GM23338 (cell line): ENCODE measurements at regions not wholly inside any gene's neighbourhood (a gene's known extent, or its start where the extent isn't known, plus 50 kb on each side); places are given as distances from the start of the nearest gene placed in this dataset.

Experiments
- ATAC-seq: fragments of 200-7000 bp; cut with Tn5 transposase; 3 replicates; pipeline ENCODE4 v1.9.1; 2020
- DNase-seq: peaks from one replicate; pipeline ENCODE4 v3.0.0-alpha.2; 2015; ENCODE audit warnings: low spot score
- H2AFZ ChIP-seq: fragments of 200-600 bp; sonication (generic); 2 replicates; pipeline ENCODE4 v1.8.0; 2016; ENCODE audit warnings: antibody characterized with exemption, mild to moderate bottlenecking, moderate library complexity
- H3F3A ChIP-seq: fragments of 200-600 bp; sonication (generic); replicated peaks from 2 replicates; pipeline ENCODE4 v1.8.0; 2017; ENCODE audit warnings: antibody characterized with exemption, mixed run types, low read depth
- H3K27ac ChIP-seq: fragments of 200-600 bp; sonication (generic); 2 replicates; pipeline ENCODE4 v1.6.1; 2016; ENCODE audit warnings: low read depth
- H3K27me3 ChIP-seq: fragments of 200-600 bp; sonication (generic); 2 replicates; pipeline ENCODE4 v1.8.0; 2016; ENCODE audit warnings: mild to moderate bottlenecking, mixed run types, moderate library complexity; ENCODE audit not compliant: insufficient read depth
- H3K36me3 ChIP-seq: fragments of 200-600 bp; sonication (generic); 2 replicates; pipeline ENCODE4 v1.8.0; 2016; ENCODE audit warnings: mild to moderate bottlenecking; ENCODE audit not compliant: insufficient read depth
- H3K4me1 ChIP-seq: fragments of 200-600 bp; sonication (generic); 2 replicates; pipeline ENCODE4 v1.8.0; 2016; ENCODE audit warnings: mild to moderate bottlenecking, moderate library complexity; ENCODE audit not compliant: insufficient read depth
- H3K4me2 ChIP-seq: fragments of 200-600 bp; sonication (generic); 2 replicates; pipeline ENCODE4 v1.7.1; 2017; ENCODE audit warnings: mixed run types
- H3K4me3 ChIP-seq: fragments of 200-600 bp; sonication (generic); 2 replicates; pipeline ENCODE4 v1.6.1; 2016; ENCODE audit warnings: mixed run types
- H3K79me2 ChIP-seq: fragments of 200-600 bp; sonication (generic); replicated peaks from 2 replicates; pipeline ENCODE4 v1.8.0; 2017; ENCODE audit warnings: mild to moderate bottlenecking; ENCODE audit not compliant: insufficient read depth
- H3K9me2 ChIP-seq: fragments of 200-600 bp; sonication (generic); 2 replicates; pipeline ENCODE4 v1.8.0; 2017; ENCODE audit not compliant: insufficient read depth
- H4K20me1 ChIP-seq: fragments of 200-600 bp; sonication (generic); replicated peaks from 2 replicates; pipeline ENCODE4 v1.8.0; 2017; ENCODE audit warnings: mild to moderate bottlenecking; ENCODE audit not compliant: insufficient read depth
- H3K27ac Mint-ChIP-seq: 2 replicates; pipeline ENCODE4 v1.8.0; 2020; ENCODE audit warnings: inconsistent platforms, mild to moderate bottlenecking, moderate library complexity, mixed read lengths
- H3K27me3 Mint-ChIP-seq: 3 replicates; pipeline ENCODE4 v1.8.0; 2022; ENCODE audit warnings: low read depth, mild to moderate bottlenecking, moderate library complexity, mixed read lengths, inconsistent platforms; ENCODE audit not compliant: insufficient read depth, poor library complexity
- H3K36me3 Mint-ChIP-seq: 3 replicates; pipeline ENCODE4 v1.8.0; 2021; ENCODE audit warnings: low read depth, mild to moderate bottlenecking, inconsistent platforms, moderate library complexity, mixed read lengths
- H3K4me1 Mint-ChIP-seq: 3 replicates; pipeline ENCODE4 v1.8.0; 2020; ENCODE audit warnings: mild to moderate bottlenecking, inconsistent platforms, mixed read lengths
- H3K4me3 Mint-ChIP-seq: 3 replicates; pipeline ENCODE4 v1.8.0; 2021; ENCODE audit warnings: moderate library complexity, mild to moderate bottlenecking, inconsistent platforms, mixed read lengths
- H3K9me3 Mint-ChIP-seq: 3 replicates; pipeline ENCODE4 v1.8.0; 2020; ENCODE audit warnings: moderate library complexity, mild to moderate bottlenecking, inconsistent platforms, mixed read lengths
- CREB1 ChIP-seq: fragments of 250-450 bp; sonication (Bioruptor Pico); IDR thresholded peaks from 2 replicates; pipeline ENCODE4 v1.5.0; 2020; ENCODE audit warnings: low read depth, mild to moderate bottlenecking, moderate library complexity
- ETS1 ChIP-seq: IDR thresholded peaks from 2 replicates; pipeline ENCODE4 v1.6.1; 2016; ENCODE audit warnings: antibody characterized with exemption
- EZH2 ChIP-seq: fragments of 200-600 bp; sonication (generic); IDR thresholded peaks from one replicate; pipeline ENCODE4 v1.8.0; 2017; ENCODE audit warnings: antibody characterized with exemption, mild to moderate bottlenecking, low read depth; ENCODE audit not compliant: unreplicated experiment
- EZH2phosphoT487 ChIP-seq: fragments of 200-600 bp; sonication (generic); IDR thresholded peaks from one replicate; pipeline ENCODE4 v1.8.1; 2018; ENCODE audit warnings: antibody characterized with exemption; ENCODE audit not compliant: unreplicated experiment
- JUNB ChIP-seq: IDR thresholded peaks from one replicate; pipeline ENCODE4 v1.6.1; 2016; ENCODE audit warnings: antibody characterized with exemption; ENCODE audit not compliant: unreplicated experiment
- NANOG ChIP-seq: IDR thresholded peaks from 2 replicates; pipeline ENCODE4 v1.6.1; 2016; ENCODE audit warnings: antibody characterized with exemption, borderline replicate concordance
- POLR2AphosphoS5 ChIP-seq: IDR thresholded peaks from 2 replicates; pipeline ENCODE4 v1.6.1; 2016; ENCODE audit warnings: antibody characterized with exemption, low read depth
- STAT1 ChIP-seq: IDR thresholded peaks from one replicate; pipeline ENCODE4 v1.6.1; 2016; ENCODE audit warnings: antibody characterized with exemption; ENCODE audit not compliant: unreplicated experiment
- ZNF331 ChIP-seq: fragments of 250-450 bp; sonication (Bioruptor Pico); IDR thresholded peaks from 2 replicates; pipeline ENCODE4 v1.5.0; 2020; ENCODE audit warnings: low read depth, mild to moderate bottlenecking, moderate library complexity
- TF ChIP-seq, protein P1 (sequence below): fragments of 250-450 bp; sonication (Bioruptor Pico); IDR thresholded peaks from 2 replicates; pipeline ENCODE4 v1.5.0; 2020; ENCODE audit warnings: mild to moderate bottlenecking, moderate library complexity
- TF ChIP-seq, protein P2 (sequence below): IDR thresholded peaks from one replicate; pipeline ENCODE4 v1.6.1; 2018; ENCODE audit warnings: antibody characterized with exemption; ENCODE audit not compliant: unreplicated experiment
- TF ChIP-seq, protein P3 (sequence below), 2 experiments: fragments of 200-600 bp in 1 of 2; sonication (generic) in 1 of 2; conservative IDR thresholded peaks; 2 replicates each; pipeline versions ENCODE4 v1.5.1 to v1.6.1; 2016 to 2017; ENCODE audit warnings: antibody characterized with exemption in 2 of 2, low read depth in 2 of 2, mild to moderate bottlenecking in 2 of 2, moderate library complexity in 1 of 2

DNA sequence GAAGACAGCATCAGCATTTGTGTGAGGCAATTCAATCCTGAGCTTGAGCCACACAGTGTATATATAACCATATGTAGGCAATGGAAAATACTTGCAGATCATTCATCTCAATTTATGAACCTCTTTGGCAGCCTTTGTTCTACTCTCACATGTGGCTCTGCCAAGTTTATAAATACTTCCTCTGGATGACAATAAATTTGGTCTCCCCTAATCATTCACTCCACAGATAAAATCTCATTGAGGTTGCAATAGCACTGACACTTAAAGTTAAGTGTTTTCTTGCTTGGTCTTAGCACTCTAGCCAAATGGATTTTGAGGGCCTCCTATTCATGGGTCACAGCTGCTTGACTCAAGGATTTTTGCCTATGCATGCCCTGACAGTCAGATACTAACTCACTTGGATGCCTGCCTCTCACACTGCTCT, 136.6 kb upstream of the VANGL1 start:
- DNase-seq (no peak), ATAC-seq (no peak)
- H3K4me3 Mint-ChIP-seq, result no peak overlapping the region

More for the DNA sequence above, 136.6 kb upstream of the VANGL1 start:
- Mint-ChIP-seq H3K9me3 (peaks cover 5% of the 10 kb centered on the region; the same call in 2 of the 3 replicates), H3K4me1 (peaks cover 11% of the 10 kb centered on the region; the same call in 2 of the 3 replicates), H3K27me3 (peaks cover 2% of the 10 kb centered on the region), H3K27ac (no peak overlapping the region), H3K36me3 (no peaks in the 10 kb centered on the region)
- no peak overlapping the region for H3K4me2 ChIP-seq
- H3K4me1 ChIP-seq, result 0 out of 2 replicates have a peak, but pooled peaks cover 3% of the 10 kb centered on the region
- TF ChIP-seq EZH2 (no peak), POLR2AphosphoS5 (no peak), JUNB (no peak), EZH2phosphoT487 (no peak), STAT1 (no peak), ETS1 (no peak), NANOG (no peak), CREB1 (CRISPR knock-in tag) (no peak), ZNF331 (CRISPR knock-in tag) (no peak)
- TF ChIP-seq, protein P1, sequence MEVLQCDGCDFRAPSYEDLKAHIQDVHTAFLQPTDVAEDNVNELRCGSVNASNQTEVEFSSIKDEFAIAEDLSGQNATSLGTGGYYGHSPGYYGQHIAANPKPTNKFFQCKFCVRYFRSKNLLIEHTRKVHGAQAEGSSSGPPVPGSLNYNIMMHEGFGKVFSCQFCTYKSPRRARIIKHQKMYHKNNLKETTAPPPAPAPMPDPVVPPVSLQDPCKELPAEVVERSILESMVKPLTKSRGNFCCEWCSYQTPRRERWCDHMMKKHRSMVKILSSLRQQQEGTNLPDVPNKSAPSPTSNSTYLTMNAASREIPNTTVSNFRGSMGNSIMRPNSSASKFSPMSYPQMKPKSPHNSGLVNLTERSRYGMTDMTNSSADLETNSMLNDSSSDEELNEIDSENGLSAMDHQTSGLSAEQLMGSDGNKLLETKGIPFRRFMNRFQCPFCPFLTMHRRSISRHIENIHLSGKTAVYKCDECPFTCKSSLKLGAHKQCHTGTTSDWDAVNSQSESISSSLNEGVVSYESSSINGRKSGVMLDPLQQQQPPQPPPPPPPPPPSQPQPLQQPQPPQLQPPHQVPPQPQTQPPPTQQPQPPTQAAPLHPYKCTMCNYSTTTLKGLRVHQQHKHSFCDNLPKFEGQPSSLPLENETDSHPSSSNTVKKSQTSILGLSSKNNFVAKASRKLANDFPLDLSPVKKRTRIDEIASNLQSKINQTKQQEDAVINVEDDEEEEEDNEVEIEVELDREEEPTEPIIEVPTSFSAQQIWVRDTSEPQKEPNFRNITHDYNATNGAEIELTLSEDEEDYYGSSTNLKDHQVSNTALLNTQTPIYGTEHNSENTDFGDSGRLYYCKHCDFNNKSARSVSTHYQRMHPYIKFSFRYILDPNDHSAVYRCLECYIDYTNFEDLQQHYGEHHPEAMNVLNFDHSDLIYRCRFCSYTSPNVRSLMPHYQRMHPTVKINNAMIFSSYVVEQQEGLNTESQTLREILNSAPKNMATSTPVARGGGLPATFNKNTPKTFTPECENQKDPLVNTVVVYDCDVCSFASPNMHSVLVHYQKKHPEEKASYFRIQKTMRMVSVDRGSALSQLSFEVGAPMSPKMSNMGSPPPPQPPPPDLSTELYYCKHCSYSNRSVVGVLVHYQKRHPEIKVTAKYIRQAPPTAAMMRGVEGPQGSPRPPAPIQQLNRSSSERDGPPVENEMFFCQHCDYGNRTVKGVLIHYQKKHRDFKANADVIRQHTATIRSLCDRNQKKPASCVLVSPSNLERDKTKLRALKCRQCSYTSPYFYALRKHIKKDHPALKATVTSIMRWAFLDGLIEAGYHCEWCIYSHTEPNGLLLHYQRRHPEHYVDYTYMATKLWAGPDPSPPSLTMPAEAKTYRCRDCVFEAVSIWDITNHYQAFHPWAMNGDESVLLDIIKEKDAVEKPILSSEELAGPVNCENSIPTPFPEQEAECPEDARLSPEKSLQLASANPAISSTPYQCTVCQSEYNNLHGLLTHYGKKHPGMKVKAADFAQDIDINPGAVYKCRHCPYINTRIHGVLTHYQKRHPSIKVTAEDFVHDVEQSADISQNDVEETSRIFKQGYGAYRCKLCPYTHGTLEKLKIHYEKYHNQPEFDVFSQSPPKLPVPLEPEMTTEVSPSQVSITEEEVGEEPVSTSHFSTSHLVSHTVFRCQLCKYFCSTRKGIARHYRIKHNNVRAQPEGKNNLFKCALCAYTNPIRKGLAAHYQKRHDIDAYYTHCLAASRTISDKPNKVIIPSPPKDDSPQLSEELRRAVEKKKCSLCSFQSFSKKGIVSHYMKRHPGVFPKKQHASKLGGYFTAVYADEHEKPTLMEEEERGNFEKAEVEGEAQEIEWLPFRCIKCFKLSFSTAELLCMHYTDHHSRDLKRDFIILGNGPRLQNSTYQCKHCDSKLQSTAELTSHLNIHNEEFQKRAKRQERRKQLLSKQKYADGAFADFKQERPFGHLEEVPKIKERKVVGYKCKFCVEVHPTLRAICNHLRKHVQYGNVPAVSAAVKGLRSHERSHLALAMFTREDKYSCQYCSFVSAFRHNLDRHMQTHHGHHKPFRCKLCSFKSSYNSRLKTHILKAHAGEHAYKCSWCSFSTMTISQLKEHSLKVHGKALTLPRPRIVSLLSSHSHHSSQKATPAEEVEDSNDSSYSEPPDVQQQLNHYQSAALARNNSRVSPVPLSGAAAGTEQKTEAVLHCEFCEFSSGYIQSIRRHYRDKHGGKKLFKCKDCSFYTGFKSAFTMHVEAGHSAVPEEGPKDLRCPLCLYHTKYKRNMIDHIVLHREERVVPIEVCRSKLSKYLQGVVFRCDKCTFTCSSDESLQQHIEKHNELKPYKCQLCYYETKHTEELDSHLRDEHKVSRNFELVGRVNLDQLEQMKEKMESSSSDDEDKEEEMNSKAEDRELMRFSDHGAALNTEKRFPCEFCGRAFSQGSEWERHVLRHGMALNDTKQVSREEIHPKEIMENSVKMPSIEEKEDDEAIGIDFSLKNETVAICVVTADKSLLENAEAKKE, result no peak
- TF ChIP-seq, protein P2, sequence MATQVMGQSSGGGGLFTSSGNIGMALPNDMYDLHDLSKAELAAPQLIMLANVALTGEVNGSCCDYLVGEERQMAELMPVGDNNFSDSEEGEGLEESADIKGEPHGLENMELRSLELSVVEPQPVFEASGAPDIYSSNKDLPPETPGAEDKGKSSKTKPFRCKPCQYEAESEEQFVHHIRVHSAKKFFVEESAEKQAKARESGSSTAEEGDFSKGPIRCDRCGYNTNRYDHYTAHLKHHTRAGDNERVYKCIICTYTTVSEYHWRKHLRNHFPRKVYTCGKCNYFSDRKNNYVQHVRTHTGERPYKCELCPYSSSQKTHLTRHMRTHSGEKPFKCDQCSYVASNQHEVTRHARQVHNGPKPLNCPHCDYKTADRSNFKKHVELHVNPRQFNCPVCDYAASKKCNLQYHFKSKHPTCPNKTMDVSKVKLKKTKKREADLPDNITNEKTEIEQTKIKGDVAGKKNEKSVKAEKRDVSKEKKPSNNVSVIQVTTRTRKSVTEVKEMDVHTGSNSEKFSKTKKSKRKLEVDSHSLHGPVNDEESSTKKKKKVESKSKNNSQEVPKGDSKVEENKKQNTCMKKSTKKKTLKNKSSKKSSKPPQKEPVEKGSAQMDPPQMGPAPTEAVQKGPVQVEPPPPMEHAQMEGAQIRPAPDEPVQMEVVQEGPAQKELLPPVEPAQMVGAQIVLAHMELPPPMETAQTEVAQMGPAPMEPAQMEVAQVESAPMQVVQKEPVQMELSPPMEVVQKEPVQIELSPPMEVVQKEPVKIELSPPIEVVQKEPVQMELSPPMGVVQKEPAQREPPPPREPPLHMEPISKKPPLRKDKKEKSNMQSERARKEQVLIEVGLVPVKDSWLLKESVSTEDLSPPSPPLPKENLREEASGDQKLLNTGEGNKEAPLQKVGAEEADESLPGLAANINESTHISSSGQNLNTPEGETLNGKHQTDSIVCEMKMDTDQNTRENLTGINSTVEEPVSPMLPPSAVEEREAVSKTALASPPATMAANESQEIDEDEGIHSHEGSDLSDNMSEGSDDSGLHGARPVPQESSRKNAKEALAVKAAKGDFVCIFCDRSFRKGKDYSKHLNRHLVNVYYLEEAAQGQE, result no peak
- TF ChIP-seq, protein P3, sequence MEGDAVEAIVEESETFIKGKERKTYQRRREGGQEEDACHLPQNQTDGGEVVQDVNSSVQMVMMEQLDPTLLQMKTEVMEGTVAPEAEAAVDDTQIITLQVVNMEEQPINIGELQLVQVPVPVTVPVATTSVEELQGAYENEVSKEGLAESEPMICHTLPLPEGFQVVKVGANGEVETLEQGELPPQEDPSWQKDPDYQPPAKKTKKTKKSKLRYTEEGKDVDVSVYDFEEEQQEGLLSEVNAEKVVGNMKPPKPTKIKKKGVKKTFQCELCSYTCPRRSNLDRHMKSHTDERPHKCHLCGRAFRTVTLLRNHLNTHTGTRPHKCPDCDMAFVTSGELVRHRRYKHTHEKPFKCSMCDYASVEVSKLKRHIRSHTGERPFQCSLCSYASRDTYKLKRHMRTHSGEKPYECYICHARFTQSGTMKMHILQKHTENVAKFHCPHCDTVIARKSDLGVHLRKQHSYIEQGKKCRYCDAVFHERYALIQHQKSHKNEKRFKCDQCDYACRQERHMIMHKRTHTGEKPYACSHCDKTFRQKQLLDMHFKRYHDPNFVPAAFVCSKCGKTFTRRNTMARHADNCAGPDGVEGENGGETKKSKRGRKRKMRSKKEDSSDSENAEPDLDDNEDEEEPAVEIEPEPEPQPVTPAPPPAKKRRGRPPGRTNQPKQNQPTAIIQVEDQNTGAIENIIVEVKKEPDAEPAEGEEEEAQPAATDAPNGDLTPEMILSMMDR (conservative IDR thresholded peaks at IDR 0.05; ENCODE audit: low read depth in 2 of 2), result no peak
- H2AFZ ChIP-seq, result no peak overlapping the region
- no peaks in the 10 kb centered on the region for H3K79me2 ChIP-seq
- no peaks in the 10 kb centered on the region for H3F3A ChIP-seq
- no peak overlapping the region for H3K27ac ChIP-seq
- H4K20me1 ChIP-seq, result no peaks in the 10 kb centered on the region
- no peaks in the 10 kb centered on the region for H3K36me3 ChIP-seq
- no peaks in the 10 kb centered on the region for H3K27me3 ChIP-seq
- no peaks in the 10 kb centered on the region for H3K9me2 ChIP-seq
- no peak overlapping the region for H3K4me3 ChIP-seq
